GM21526 (cell line): ENCODE measurements at regions not wholly inside any gene's neighbourhood (a gene's known extent, or its start where the extent isn't known, plus 50 kb on each side); places are given as distances from the start of the nearest gene placed in this dataset.

ENCODE experiments used
- ATAC-seq: cut with Tn5 transposase; IDR thresholded peaks from one replicate; pipeline ENCODE4 v1.9.1; 2021; ENCODE audit warnings: moderate library complexity; ENCODE audit not compliant: unreplicated experiment, low FRiP score

GRCh38 chr3:59118928-59119327 lies 69.1 kb upstream of the CFAP20DC start:
- no peak for ATAC-seq

- no peak for ATAC-seq
These were observed 67.6 kb upstream of the CFAP20DC start for GRCh38 chr3:59117396-59117795.

DNA sequence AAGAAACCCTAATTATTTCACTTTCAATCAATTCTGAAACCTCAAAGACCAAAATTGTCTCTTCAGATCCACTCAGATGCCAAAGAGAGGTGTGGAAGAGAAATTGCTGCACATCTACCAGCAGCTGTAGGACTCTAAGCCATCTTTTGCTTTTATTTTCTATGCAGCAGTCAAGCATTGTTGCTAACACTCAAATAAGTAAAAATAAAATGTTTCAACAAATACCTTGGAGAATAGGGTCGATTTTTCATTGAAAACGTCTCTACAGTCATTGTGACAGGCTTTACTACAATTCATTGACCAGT lies 66.4 kb upstream of the CFAP20DC start:
- ATAC-seq, result no peak

- no peak for ATAC-seq
These were observed 65.8 kb upstream of the CFAP20DC start for GRCh38 chr3:59115364-59116232.

GRCh38 chr3:59107856-59108815 lies 58.3 kb upstream of the CFAP20DC start:
- ATAC-seq, result no peak

GRCh38 chr3:59106085-59106648 lies 56.3 kb upstream of the CFAP20DC start:
- no peak for ATAC-seq

DNA sequence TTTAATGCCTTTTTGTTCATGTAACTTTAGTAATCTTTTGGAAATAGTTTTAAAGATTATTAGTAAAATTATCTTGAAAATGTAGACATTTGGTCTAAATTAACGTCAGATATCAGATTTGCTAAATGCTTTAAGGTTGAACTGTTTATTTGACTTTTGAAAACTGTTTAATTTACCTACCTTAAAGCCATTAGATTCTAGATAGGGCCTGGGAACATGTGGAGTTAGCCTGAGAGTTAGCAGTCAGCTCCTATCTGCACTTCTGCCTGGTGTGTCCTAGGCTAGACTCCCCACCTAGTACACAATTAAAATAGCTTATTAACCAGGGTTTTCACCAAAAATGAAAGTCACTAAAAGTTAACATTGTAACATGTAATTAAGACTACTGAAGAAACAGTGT lies 53.7 kb upstream of the CFAP20DC start:
- no peak for ATAC-seq

DNA sequence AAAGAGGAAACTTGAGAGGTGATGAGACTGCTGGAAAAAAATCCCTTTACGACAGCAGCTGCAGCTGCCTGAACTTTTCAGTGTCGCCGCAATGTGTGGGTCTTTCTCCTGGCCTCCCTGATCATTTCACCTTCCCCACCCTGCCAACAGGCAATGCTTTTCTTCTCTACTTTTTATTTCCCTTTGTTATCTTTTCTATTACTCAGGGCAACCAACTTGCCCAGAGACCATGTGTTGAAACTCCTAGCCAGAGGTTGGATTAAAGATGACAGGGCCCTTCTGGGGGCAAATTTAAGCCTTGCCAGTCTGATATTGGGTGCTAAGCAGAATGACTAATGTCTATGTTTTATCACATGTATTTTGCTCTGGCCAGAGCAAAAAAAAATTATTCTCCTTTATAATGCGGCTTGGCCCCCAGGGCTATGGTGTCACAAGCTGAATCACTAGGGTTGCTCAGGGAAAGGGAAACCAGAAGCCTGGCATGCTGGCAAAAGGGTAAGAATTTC lies 51.5 kb upstream of the CFAP20DC start:
- no peak for ATAC-seq
